Neural progenitor cell (in vitro differentiated cells): ENCODE measurements at regions not wholly inside any gene's neighbourhood (a gene's known extent, or its start where the extent isn't known, plus 50 kb on each side); places are given as distances from the start of the nearest gene placed in this dataset.
A peak's percentile ranks its signal among the peaks of the same experiment; 100 is the strongest.

Experiments
- DNase-seq: peaks from one replicate; pipeline ENCODE4 v3.0.0-alpha.2; 2016; ENCODE audit warnings: low spot score
- H2AFZ ChIP-seq: fragments of 200-600 bp; sonication (generic); replicated peaks from 2 replicates; pipeline ENCODE4 v1.6.1; 2016; ENCODE audit warnings: antibody characterized with exemption
- H3F3A ChIP-seq: fragments of 200-600 bp; sonication (generic); 2 replicates; pipeline ENCODE4 v1.6.1; 2016; ENCODE audit warnings: antibody characterized with exemption, low read depth
- H3K27ac ChIP-seq: fragments of 200-600 bp; sonication (generic); 2 replicates; pipeline ENCODE4 v1.5.1; 2016; ENCODE audit warnings: mild to moderate bottlenecking
- H3K27me3 ChIP-seq: fragments of 200-600 bp; sonication (generic); 2 replicates; pipeline ENCODE4 v1.6.1; 2016; ENCODE audit warnings: mild to moderate bottlenecking, moderate library complexity
- H3K36me3 ChIP-seq: fragments of 200-600 bp; sonication (generic); 2 replicates; pipeline ENCODE4 v1.5.1; 2016
- H3K4me1 ChIP-seq: fragments of 200-600 bp; sonication (generic); 2 replicates; pipeline ENCODE4 v1.6.1; 2016; ENCODE audit warnings: mixed run types
- H3K4me2 ChIP-seq: fragments of 200-600 bp; sonication (generic); 2 replicates; pipeline ENCODE4 v1.6.1; 2016
- H3K4me3 ChIP-seq: fragments of 200-600 bp; sonication (generic); 2 replicates; pipeline ENCODE4 v1.5.1; 2016
- H3K79me2 ChIP-seq: fragments of 200-600 bp; sonication (generic); 2 replicates; pipeline ENCODE4 v1.6.1; 2016; ENCODE audit warnings: low read depth
- H3K9ac ChIP-seq: fragments of 200-600 bp; sonication (generic); 2 replicates; pipeline ENCODE4 v1.6.1; 2016
- H3K9me3 ChIP-seq: fragments of 200-600 bp; sonication (generic); 2 replicates; pipeline ENCODE4 v1.5.1; 2016; ENCODE audit warnings: low read depth
- H4K20me1 ChIP-seq: fragments of 200-600 bp; sonication (generic); 2 replicates; pipeline ENCODE4 v1.6.1; 2016; ENCODE audit warnings: low read depth
- H3K27ac Mint-ChIP-seq: 3 replicates; pipeline ENCODE4 v1.8.0; 2021; ENCODE audit warnings: mixed read lengths
- H3K27me3 Mint-ChIP-seq: 2 replicates; pipeline ENCODE4 v1.8.0; 2022; ENCODE audit warnings: low read depth, mild to moderate bottlenecking, inconsistent platforms, moderate library complexity, mixed read lengths; ENCODE audit not compliant: insufficient read depth
- H3K36me3 Mint-ChIP-seq: 3 replicates; pipeline ENCODE4 v1.8.0; 2021; ENCODE audit warnings: mixed read lengths
- H3K4me1 Mint-ChIP-seq: 3 replicates; pipeline ENCODE4 v1.8.0; 2021; ENCODE audit warnings: mixed read lengths
- H3K4me3 Mint-ChIP-seq: 3 replicates; pipeline ENCODE4 v1.8.0; 2021; ENCODE audit warnings: mild to moderate bottlenecking, moderate library complexity, mixed read lengths
- H3K9me3 Mint-ChIP-seq: 3 replicates; pipeline ENCODE4 v1.8.0; 2020; ENCODE audit warnings: mixed read lengths
- EZH2 ChIP-seq: fragments of 200-600 bp; sonication (generic); IDR thresholded peaks from 2 replicates; pipeline ENCODE4 v1.6.1; 2017; ENCODE audit warnings: antibody characterized with exemption, mild to moderate bottlenecking, moderate library complexity
- EZH2phosphoT487 ChIP-seq: fragments of 200-600 bp; sonication (generic); IDR thresholded peaks from 2 replicates; pipeline ENCODE4 v1.6.1; 2017; ENCODE audit warnings: antibody characterized with exemption
- TF ChIP-seq, protein P1 (sequence below): fragments of 200-600 bp; sonication (generic); IDR thresholded peaks from 2 replicates; pipeline ENCODE4 v1.5.1; 2017; ENCODE audit warnings: antibody characterized with exemption, mild to moderate bottlenecking

GRCh38 chr17:77695386-77695785 is 263.1 kb upstream of the TNRC6C start:
- peaks cover 6% of the 10 kb centered on the region for H3F3A ChIP-seq
- no peaks in the 10 kb centered on the region for H3K9me3 Mint-ChIP-seq
- no peaks in the 10 kb centered on the region for H3K36me3 Mint-ChIP-seq
- no peak overlapping the region for H3K27ac ChIP-seq
- no peaks in the 10 kb centered on the region for H3K79me2 ChIP-seq
- H2AFZ ChIP-seq: no peak overlapping the region
- H3K4me3 ChIP-seq: no peak overlapping the region
- H3K9me3 ChIP-seq: no peaks in the 10 kb centered on the region
- peaks cover 19% of the 10 kb centered on the region for H3K4me1 ChIP-seq
- H4K20me1 ChIP-seq: no peaks in the 10 kb centered on the region
- H3K9ac ChIP-seq: no peak overlapping the region
- DNase-seq: no peak
- no peaks in the 10 kb centered on the region for H3K36me3 ChIP-seq
- peaks cover 51% of the 10 kb centered on the region for H3K27me3 ChIP-seq
- no peak overlapping the region for H3K4me2 ChIP-seq
- H3K4me3 Mint-ChIP-seq: no peak overlapping the region
- H3K27me3 Mint-ChIP-seq: peaks cover 21% of the 10 kb centered on the region
- no peak for TF ChIP-seq EZH2phosphoT487
- TF ChIP-seq EZH2: no peak
- TF ChIP-seq, protein P1, sequence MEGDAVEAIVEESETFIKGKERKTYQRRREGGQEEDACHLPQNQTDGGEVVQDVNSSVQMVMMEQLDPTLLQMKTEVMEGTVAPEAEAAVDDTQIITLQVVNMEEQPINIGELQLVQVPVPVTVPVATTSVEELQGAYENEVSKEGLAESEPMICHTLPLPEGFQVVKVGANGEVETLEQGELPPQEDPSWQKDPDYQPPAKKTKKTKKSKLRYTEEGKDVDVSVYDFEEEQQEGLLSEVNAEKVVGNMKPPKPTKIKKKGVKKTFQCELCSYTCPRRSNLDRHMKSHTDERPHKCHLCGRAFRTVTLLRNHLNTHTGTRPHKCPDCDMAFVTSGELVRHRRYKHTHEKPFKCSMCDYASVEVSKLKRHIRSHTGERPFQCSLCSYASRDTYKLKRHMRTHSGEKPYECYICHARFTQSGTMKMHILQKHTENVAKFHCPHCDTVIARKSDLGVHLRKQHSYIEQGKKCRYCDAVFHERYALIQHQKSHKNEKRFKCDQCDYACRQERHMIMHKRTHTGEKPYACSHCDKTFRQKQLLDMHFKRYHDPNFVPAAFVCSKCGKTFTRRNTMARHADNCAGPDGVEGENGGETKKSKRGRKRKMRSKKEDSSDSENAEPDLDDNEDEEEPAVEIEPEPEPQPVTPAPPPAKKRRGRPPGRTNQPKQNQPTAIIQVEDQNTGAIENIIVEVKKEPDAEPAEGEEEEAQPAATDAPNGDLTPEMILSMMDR: no peak
- H3K27ac Mint-ChIP-seq: no peak overlapping the region
- H3K4me1 Mint-ChIP-seq: peaks cover 61% of the 10 kb centered on the region

GRCh38 chr17:77696151-77696720 is 262.3 kb upstream of the TNRC6C start:
- Histone ChIP-seq H3K9ac (no peak overlapping the region), H3K4me2 (peak overlapping the region; percentile 82), H3K4me1 (peaks cover 23% of the 10 kb centered on the region), H3K4me3 (peak overlapping the region; percentile 43), H3K36me3 (no peaks in the 10 kb centered on the region), H3K27ac (no peak overlapping the region), H3K79me2 (no peaks in the 10 kb centered on the region), H3K9me3 (no peaks in the 10 kb centered on the region), H3K27me3 (peaks cover 51% of the 10 kb centered on the region), H3F3A (peaks cover 9% of the 10 kb centered on the region), H4K20me1 (no peaks in the 10 kb centered on the region), H2AFZ (no peak overlapping the region)
- peak; percentile 79 for DNase-seq
- H3K36me3 Mint-ChIP-seq: no peaks in the 10 kb centered on the region
- peaks cover 25% of the 10 kb centered on the region for H3K27me3 Mint-ChIP-seq
- peak overlapping the region; percentile 95 for H3K27ac Mint-ChIP-seq
- H3K4me1 Mint-ChIP-seq: peaks cover 59% of the 10 kb centered on the region
- TF ChIP-seq EZH2 (no peak), EZH2phosphoT487 (peak; percentile 50)
- H3K4me3 Mint-ChIP-seq: peak overlapping the region; percentile 80
- no peaks in the 10 kb centered on the region for H3K9me3 Mint-ChIP-seq

GRCh38 chr17:77696721-77697460 is 261.6 kb upstream of the TNRC6C start:
- DNase-seq: no peak
- peak overlapping the region; percentile 82 for H3K4me2 ChIP-seq

DNA sequence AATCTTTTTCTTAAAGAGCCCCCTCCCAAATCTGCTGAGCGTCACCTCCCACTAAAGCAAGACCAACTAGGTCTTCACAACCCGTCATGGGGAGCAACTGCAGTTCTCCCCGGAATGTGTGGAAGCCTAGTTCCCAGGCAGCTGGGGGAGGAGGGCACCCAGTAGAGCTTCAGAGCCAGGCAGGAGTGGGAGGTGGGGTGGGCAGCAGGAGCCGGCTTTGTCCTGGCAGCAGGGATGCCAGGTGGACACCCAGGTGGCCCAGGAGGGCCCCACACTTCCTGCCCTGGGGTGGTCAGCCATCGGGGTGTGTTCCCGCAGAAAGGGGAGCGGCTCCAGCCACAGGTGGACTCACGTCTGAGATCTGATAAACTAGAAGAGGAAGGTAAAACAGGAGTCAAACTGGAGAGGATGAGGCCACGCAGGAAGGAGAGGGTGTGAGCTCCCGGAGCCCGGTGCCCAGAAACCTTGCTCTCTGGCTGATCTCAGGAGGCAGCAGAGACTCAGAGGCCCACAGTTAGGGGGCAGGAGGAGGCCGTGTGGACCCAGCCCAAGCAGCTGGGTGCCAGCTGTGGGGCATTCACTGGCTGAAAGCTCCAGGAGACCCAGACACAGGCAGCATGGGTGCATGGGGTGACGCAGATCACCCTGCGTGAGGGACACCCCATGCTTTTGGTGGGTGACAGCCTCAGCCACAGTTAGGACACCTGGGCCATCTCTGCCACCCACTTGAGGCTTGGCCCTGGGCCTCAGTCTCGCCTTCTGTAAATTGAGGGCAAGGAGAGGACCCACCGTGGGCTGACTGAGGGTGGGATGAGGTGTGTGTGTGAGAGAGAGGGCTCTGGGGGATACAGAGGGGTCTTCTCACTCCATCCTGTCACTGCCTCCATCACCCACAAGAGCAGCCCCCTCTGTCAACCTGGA is 260.8 kb upstream of the TNRC6C start:
- Histone ChIP-seq H3F3A (peaks cover 9% of the 10 kb centered on the region), H3K9ac (no peak overlapping the region), H3K9me3 (no peaks in the 10 kb centered on the region), H3K4me2 (no peak overlapping the region), H3K4me1 (peaks cover 23% of the 10 kb centered on the region), H3K36me3 (no peaks in the 10 kb centered on the region), H2AFZ (no peak overlapping the region), H4K20me1 (no peaks in the 10 kb centered on the region), H3K4me3 (no peak overlapping the region), H3K79me2 (no peaks in the 10 kb centered on the region), H3K27me3 (peaks cover 51% of the 10 kb centered on the region), H3K27ac (no peak overlapping the region)
- no peak for TF ChIP-seq EZH2phosphoT487
- TF ChIP-seq, protein P1: no peak
- TF ChIP-seq EZH2: no peak
- H3K4me1 Mint-ChIP-seq: peaks cover 55% of the 10 kb centered on the region
- peaks cover 2% of the 10 kb centered on the region for H3K36me3 Mint-ChIP-seq
- H3K27me3 Mint-ChIP-seq: peaks cover 27% of the 10 kb centered on the region
- no peak for DNase-seq
- H3K4me3 Mint-ChIP-seq: peak overlapping the region; percentile 48
- H3K27ac Mint-ChIP-seq: peak overlapping the region; percentile 95
- peaks cover 9% of the 10 kb centered on the region for H3K9me3 Mint-ChIP-seq

More at GRCh38 chr17:77696721-77697460, 261.6 kb upstream of the TNRC6C start:
- Histone ChIP-seq H3K27ac (no peak overlapping the region), H2AFZ (no peak overlapping the region), H3K9ac (no peak overlapping the region), H3K79me2 (no peaks in the 10 kb centered on the region), H3K27me3 (peaks cover 51% of the 10 kb centered on the region), H3F3A (peaks cover 9% of the 10 kb centered on the region), H3K4me3 (peak overlapping the region; percentile 43), H3K9me3 (no peaks in the 10 kb centered on the region), H3K36me3 (no peaks in the 10 kb centered on the region), H4K20me1 (no peaks in the 10 kb centered on the region), H3K4me1 (peaks cover 23% of the 10 kb centered on the region)
- Mint-ChIP-seq H3K4me3 (peak overlapping the region; percentile 80), H3K9me3 (peaks cover 3% of the 10 kb centered on the region), H3K27me3 (peaks cover 25% of the 10 kb centered on the region), H3K36me3 (no peaks in the 10 kb centered on the region), H3K27ac (peak overlapping the region; percentile 95), H3K4me1 (peaks cover 59% of the 10 kb centered on the region)
- TF ChIP-seq EZH2: no peak
